Left lung (tissue), 4 donors: ENCODE measurements at regions not wholly inside any gene's neighbourhood (a gene's known extent, or its start where the extent isn't known, plus 50 kb on each side); places are given as distances from the start of the nearest gene placed in this dataset.

ENCODE experiments used
- ATAC-seq: fragments of 200-7000 bp; cut with Tn5 transposase; one replicate; pipeline ENCODE4 v1.9.1; 2020; ENCODE audit warnings: moderate library complexity
- DNase-seq, 4 donors: peaks; one replicate each; pipeline ENCODE4 v3.0.0-alpha.2; 2013 to 2020
- H3K27ac ChIP-seq, 2 donors: fragments of 200-600 bp; sonication (generic) in 1 of 2; one replicate each; pipeline versions ENCODE4 v1.5.0 to v1.8.0; 2020 to 2021
- H3K27me3 ChIP-seq, 2 donors: fragments of 200-600 bp; sonication (generic) in 1 of 2; one replicate each; pipeline versions ENCODE4 v1.5.0 to v1.8.0; 2020 to 2021
- H3K36me3 ChIP-seq, 2 donors: fragments of 200-600 bp; sonication (generic) in 1 of 2; one replicate each; pipeline versions ENCODE4 v1.5.0 to v1.8.0; 2020 to 2021
- H3K4me1 ChIP-seq, 2 donors: fragments of 200-600 bp; one replicate each; pipeline ENCODE4 v1.8.0; 2021
- H3K4me3 ChIP-seq, 2 donors: fragments of 200-600 bp; sonication (generic) in 1 of 2; one replicate each; pipeline versions ENCODE4 v1.5.0 to v1.8.0; 2020 to 2021; ENCODE audit warnings: mild to moderate bottlenecking in 1 of 2
- H3K9me3 ChIP-seq, 2 donors: fragments of 200-600 bp; sonication (generic) in 1 of 2; one replicate each; pipeline versions ENCODE4 v1.5.0 to v1.8.0; 2020 to 2021
- intact Hi-C, 2 donors: fragments of 100-400 bp; cut with DNase I; formaldehyde crosslinking; loops; one replicate each; pipeline versions ENCODE4 v1.11.2 to v1.14.2; 2022
- TF ChIP-seq, protein P1 (sequence below), 2 donors: fragments of 200-600 bp; sonication (generic) in 1 of 2; IDR thresholded peaks; one replicate each; pipeline versions ENCODE4 v1.5.0 to v1.8.0; 2021; ENCODE audit warnings: antibody characterized with exemption in 2 of 2
- donor health status: DM: no; HTN: yes; CAD: no.
- donor health status: DM: no; HTN: no; CAD: no.

DNA sequence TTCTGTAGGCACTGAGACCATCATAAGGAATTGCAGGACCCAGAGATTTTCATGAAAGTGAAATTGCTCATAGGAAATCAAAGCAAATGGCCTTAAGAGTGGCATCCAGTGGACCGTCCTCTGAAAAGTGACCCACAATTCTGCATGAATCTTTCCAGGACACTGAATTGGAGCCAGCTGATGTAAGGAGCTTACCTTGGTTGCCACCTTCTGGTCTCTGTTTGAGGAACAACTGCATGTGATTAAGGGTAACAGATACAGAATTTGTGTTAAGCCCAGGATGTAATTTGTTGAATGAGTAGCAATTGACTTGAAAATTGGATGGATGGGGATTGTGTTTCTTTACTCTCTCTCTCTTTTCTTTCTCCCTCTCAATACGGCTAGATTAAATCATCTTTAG lies 49.9 kb upstream of the GAS1 start:
- ATAC-seq (no peak), DNase-seq (no peak)
- Histone ChIP-seq H3K9me3 (no peaks in the 10 kb centered on the region), H3K4me3 (no peak overlapping the region), H3K36me3 (no peaks in the 10 kb centered on the region), H3K27me3 (peaks cover 0 to 15% of the 10 kb centered on the region in 2 donors), H3K4me1 (no peaks in the 10 kb centered on the region), H3K27ac (no peak overlapping the region)
- TF ChIP-seq, protein P1, sequence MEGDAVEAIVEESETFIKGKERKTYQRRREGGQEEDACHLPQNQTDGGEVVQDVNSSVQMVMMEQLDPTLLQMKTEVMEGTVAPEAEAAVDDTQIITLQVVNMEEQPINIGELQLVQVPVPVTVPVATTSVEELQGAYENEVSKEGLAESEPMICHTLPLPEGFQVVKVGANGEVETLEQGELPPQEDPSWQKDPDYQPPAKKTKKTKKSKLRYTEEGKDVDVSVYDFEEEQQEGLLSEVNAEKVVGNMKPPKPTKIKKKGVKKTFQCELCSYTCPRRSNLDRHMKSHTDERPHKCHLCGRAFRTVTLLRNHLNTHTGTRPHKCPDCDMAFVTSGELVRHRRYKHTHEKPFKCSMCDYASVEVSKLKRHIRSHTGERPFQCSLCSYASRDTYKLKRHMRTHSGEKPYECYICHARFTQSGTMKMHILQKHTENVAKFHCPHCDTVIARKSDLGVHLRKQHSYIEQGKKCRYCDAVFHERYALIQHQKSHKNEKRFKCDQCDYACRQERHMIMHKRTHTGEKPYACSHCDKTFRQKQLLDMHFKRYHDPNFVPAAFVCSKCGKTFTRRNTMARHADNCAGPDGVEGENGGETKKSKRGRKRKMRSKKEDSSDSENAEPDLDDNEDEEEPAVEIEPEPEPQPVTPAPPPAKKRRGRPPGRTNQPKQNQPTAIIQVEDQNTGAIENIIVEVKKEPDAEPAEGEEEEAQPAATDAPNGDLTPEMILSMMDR (IDR thresholded peaks at IDR 0.05): no peak
- intact Hi-C loops: no loop called here

DNA sequence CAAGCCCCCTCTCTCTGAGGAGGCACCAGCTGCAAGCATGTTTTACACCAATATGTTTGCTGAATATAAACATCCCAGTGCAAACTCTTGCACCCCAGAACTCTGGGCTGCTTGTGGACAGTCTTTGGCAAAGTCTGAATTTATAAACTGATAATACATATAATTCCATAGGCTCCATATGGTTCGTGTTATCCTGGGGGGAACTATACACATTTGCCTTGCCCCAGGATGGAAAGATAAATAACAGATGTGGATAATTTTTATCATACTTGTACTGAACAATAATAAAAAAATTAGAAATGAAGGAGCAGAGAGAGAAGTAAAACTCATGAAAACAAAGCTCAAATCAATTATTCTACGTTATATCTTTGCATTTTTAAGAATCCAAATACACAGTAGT lies 50.6 kb upstream of the GAS1 start:
- no peak overlapping the region for H3K27ac ChIP-seq
- no peak for ATAC-seq
- no peaks in the 10 kb centered on the region for H3K9me3 ChIP-seq
- DNase-seq: no peak
- TF ChIP-seq, protein P1 (IDR thresholded peaks at IDR 0.05): no peak
- no peaks in the 10 kb centered on the region for H3K36me3 ChIP-seq
- no peak overlapping the region for H3K4me3 ChIP-seq
- H3K4me1 ChIP-seq: no peaks in the 10 kb centered on the region
- peaks cover 0 to 15% of the 10 kb centered on the region in 2 donors for H3K27me3 ChIP-seq
- intact Hi-C loops: no loop called here

DNA sequence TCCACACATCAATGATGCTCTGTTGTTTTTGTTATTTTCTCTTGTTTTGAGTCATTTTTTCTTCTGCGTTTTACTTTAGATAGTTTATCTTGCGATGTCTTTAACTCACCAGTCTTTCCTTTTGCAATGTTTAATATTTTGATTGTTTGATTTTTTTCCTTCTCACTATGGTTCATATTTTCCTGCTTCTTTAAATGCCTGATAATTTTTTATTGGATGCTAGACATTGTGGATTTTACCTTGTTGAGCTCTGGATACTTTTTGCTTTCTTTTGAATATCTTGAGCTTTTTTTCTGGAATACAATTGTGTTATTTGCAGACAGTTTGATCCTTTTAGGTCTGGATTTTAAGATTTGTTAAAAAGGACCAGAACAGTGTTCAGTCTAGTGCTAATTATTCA lies 55.2 kb upstream of the GAS1 start:
- H3K27me3 ChIP-seq: no peaks in the 10 kb centered on the region
- no peaks in the 10 kb centered on the region for H3K4me1 ChIP-seq
- no peak overlapping the region for H3K27ac ChIP-seq
- intact Hi-C loops: no loop called here
- DNase-seq (no peak), ATAC-seq (no peak)
- no peaks in the 10 kb centered on the region for H3K9me3 ChIP-seq
- TF ChIP-seq, protein P1 (IDR thresholded peaks at IDR 0.05): no peak
- no peak overlapping the region for H3K4me3 ChIP-seq
- no peaks in the 10 kb centered on the region for H3K36me3 ChIP-seq

DNA sequence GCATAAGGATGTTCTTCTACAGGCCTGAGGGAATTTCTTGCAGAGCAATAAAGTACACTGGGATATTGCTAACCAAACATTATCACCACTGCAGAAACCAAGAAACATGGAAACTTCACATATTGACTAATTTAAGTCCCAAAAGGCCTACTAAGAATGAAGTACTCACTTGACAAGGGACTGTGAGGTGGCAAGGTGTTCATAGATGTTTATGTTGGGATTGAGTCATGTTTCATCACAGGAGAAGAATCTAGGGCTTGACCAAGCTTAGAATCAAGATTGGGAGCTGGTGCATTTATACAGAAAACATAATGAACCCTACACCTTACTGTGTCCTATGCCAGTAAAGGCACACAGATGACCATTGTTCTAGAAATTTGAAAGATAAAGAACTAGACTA lies 56.7 kb upstream of the GAS1 start:
- TF ChIP-seq, protein P1 (IDR thresholded peaks at IDR 0.05): no peak
- H3K27ac ChIP-seq: no peak overlapping the region
- ATAC-seq (no peak), DNase-seq (no peak)
- H3K36me3 ChIP-seq: no peaks in the 10 kb centered on the region
- no peaks in the 10 kb centered on the region for H3K9me3 ChIP-seq
- no peaks in the 10 kb centered on the region for H3K4me1 ChIP-seq
- intact Hi-C loops: no loop called here
- no peak overlapping the region for H3K4me3 ChIP-seq
- H3K27me3 ChIP-seq: no peaks in the 10 kb centered on the region

DNA sequence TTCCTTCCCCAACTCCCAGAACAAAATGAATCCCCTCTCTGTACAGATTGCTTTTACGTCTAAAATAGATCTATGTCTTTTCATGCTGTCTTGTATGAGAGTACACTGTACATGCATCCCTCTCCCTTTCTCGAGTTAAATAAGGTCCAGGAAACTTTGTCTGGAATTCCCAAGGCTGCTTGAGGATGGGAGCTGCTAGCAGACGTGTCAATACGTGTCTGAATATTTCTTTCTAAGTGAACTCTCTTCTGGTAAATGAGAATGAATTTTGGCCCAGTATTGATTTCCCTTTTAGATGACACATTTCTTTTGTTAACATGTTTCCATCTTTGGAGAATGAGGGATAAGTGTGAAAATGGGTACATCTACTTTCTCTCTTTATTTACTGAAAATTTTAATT lies 59.6 kb upstream of the GAS1 start:
- DNase-seq: no peak
- no peak for ATAC-seq
- Histone ChIP-seq H3K27me3 (no peaks in the 10 kb centered on the region), H3K4me1 (no peaks in the 10 kb centered on the region), H3K27ac (no peak overlapping the region), H3K9me3 (no peaks in the 10 kb centered on the region), H3K4me3 (no peak overlapping the region), H3K36me3 (no peaks in the 10 kb centered on the region)
- TF ChIP-seq, protein P1 (IDR thresholded peaks at IDR 0.05): no peak
- intact Hi-C loops: no loop called here
